GM23338 (cell line): ENCODE measurements at regions not wholly inside any gene's neighbourhood (a gene's known extent, or its start where the extent isn't known, plus 50 kb on each side); places are given as distances from the start of the nearest gene placed in this dataset.

Experiments
- ATAC-seq: fragments of 200-7000 bp; cut with Tn5 transposase; 3 replicates; pipeline ENCODE4 v1.9.1; 2020
- DNase-seq: peaks from one replicate; pipeline ENCODE4 v3.0.0-alpha.2; 2015; ENCODE audit warnings: low spot score
- H2AFZ ChIP-seq: fragments of 200-600 bp; sonication (generic); 2 replicates; pipeline ENCODE4 v1.8.0; 2016; ENCODE audit warnings: antibody characterized with exemption, mild to moderate bottlenecking, moderate library complexity
- H3F3A ChIP-seq: fragments of 200-600 bp; sonication (generic); replicated peaks from 2 replicates; pipeline ENCODE4 v1.8.0; 2017; ENCODE audit warnings: antibody characterized with exemption, mixed run types, low read depth
- H3K27ac ChIP-seq: fragments of 200-600 bp; sonication (generic); 2 replicates; pipeline ENCODE4 v1.6.1; 2016; ENCODE audit warnings: low read depth
- H3K27me3 ChIP-seq: fragments of 200-600 bp; sonication (generic); 2 replicates; pipeline ENCODE4 v1.8.0; 2016; ENCODE audit warnings: mild to moderate bottlenecking, mixed run types, moderate library complexity; ENCODE audit not compliant: insufficient read depth
- H3K36me3 ChIP-seq: fragments of 200-600 bp; sonication (generic); 2 replicates; pipeline ENCODE4 v1.8.0; 2016; ENCODE audit warnings: mild to moderate bottlenecking; ENCODE audit not compliant: insufficient read depth
- H3K4me1 ChIP-seq: fragments of 200-600 bp; sonication (generic); 2 replicates; pipeline ENCODE4 v1.8.0; 2016; ENCODE audit warnings: mild to moderate bottlenecking, moderate library complexity; ENCODE audit not compliant: insufficient read depth
- H3K4me2 ChIP-seq: fragments of 200-600 bp; sonication (generic); 2 replicates; pipeline ENCODE4 v1.7.1; 2017; ENCODE audit warnings: mixed run types
- H3K4me3 ChIP-seq: fragments of 200-600 bp; sonication (generic); 2 replicates; pipeline ENCODE4 v1.6.1; 2016; ENCODE audit warnings: mixed run types
- H3K79me2 ChIP-seq: fragments of 200-600 bp; sonication (generic); replicated peaks from 2 replicates; pipeline ENCODE4 v1.8.0; 2017; ENCODE audit warnings: mild to moderate bottlenecking; ENCODE audit not compliant: insufficient read depth
- H3K9me2 ChIP-seq: fragments of 200-600 bp; sonication (generic); 2 replicates; pipeline ENCODE4 v1.8.0; 2017; ENCODE audit not compliant: insufficient read depth
- H4K20me1 ChIP-seq: fragments of 200-600 bp; sonication (generic); replicated peaks from 2 replicates; pipeline ENCODE4 v1.8.0; 2017; ENCODE audit warnings: mild to moderate bottlenecking; ENCODE audit not compliant: insufficient read depth
- H3K27ac Mint-ChIP-seq: 2 replicates; pipeline ENCODE4 v1.8.0; 2020; ENCODE audit warnings: inconsistent platforms, mild to moderate bottlenecking, moderate library complexity, mixed read lengths
- H3K27me3 Mint-ChIP-seq: 3 replicates; pipeline ENCODE4 v1.8.0; 2022; ENCODE audit warnings: low read depth, mild to moderate bottlenecking, moderate library complexity, mixed read lengths, inconsistent platforms; ENCODE audit not compliant: insufficient read depth, poor library complexity
- H3K36me3 Mint-ChIP-seq: 3 replicates; pipeline ENCODE4 v1.8.0; 2021; ENCODE audit warnings: low read depth, mild to moderate bottlenecking, inconsistent platforms, moderate library complexity, mixed read lengths
- H3K4me1 Mint-ChIP-seq: 3 replicates; pipeline ENCODE4 v1.8.0; 2020; ENCODE audit warnings: mild to moderate bottlenecking, inconsistent platforms, mixed read lengths
- H3K4me3 Mint-ChIP-seq: 3 replicates; pipeline ENCODE4 v1.8.0; 2021; ENCODE audit warnings: moderate library complexity, mild to moderate bottlenecking, inconsistent platforms, mixed read lengths
- H3K9me3 Mint-ChIP-seq: 3 replicates; pipeline ENCODE4 v1.8.0; 2020; ENCODE audit warnings: moderate library complexity, mild to moderate bottlenecking, inconsistent platforms, mixed read lengths
- CREB1 ChIP-seq: fragments of 250-450 bp; sonication (Bioruptor Pico); IDR thresholded peaks from 2 replicates; pipeline ENCODE4 v1.5.0; 2020; ENCODE audit warnings: low read depth, mild to moderate bottlenecking, moderate library complexity
- CTCF ChIP-seq, 2 experiments: fragments of 200-600 bp in 1 of 2; sonication (generic) in 1 of 2; conservative IDR thresholded peaks; 2 replicates each; pipeline versions ENCODE4 v1.5.1 to v1.6.1; 2016 to 2017; ENCODE audit warnings: antibody characterized with exemption in 2 of 2, low read depth in 2 of 2, mild to moderate bottlenecking in 2 of 2, moderate library complexity in 1 of 2
- ETS1 ChIP-seq: IDR thresholded peaks from 2 replicates; pipeline ENCODE4 v1.6.1; 2016; ENCODE audit warnings: antibody characterized with exemption
- EZH2 ChIP-seq: fragments of 200-600 bp; sonication (generic); IDR thresholded peaks from one replicate; pipeline ENCODE4 v1.8.0; 2017; ENCODE audit warnings: antibody characterized with exemption, mild to moderate bottlenecking, low read depth; ENCODE audit not compliant: unreplicated experiment
- EZH2phosphoT487 ChIP-seq: fragments of 200-600 bp; sonication (generic); IDR thresholded peaks from one replicate; pipeline ENCODE4 v1.8.1; 2018; ENCODE audit warnings: antibody characterized with exemption; ENCODE audit not compliant: unreplicated experiment
- JUNB ChIP-seq: IDR thresholded peaks from one replicate; pipeline ENCODE4 v1.6.1; 2016; ENCODE audit warnings: antibody characterized with exemption; ENCODE audit not compliant: unreplicated experiment
- NANOG ChIP-seq: IDR thresholded peaks from 2 replicates; pipeline ENCODE4 v1.6.1; 2016; ENCODE audit warnings: antibody characterized with exemption, borderline replicate concordance
- POLR2AphosphoS5 ChIP-seq: IDR thresholded peaks from 2 replicates; pipeline ENCODE4 v1.6.1; 2016; ENCODE audit warnings: antibody characterized with exemption, low read depth
- REST ChIP-seq: IDR thresholded peaks from one replicate; pipeline ENCODE4 v1.6.1; 2018; ENCODE audit warnings: antibody characterized with exemption; ENCODE audit not compliant: unreplicated experiment
- STAT1 ChIP-seq: IDR thresholded peaks from one replicate; pipeline ENCODE4 v1.6.1; 2016; ENCODE audit warnings: antibody characterized with exemption; ENCODE audit not compliant: unreplicated experiment
- ZNF114 ChIP-seq: fragments of 250-450 bp; sonication (Bioruptor Pico); IDR thresholded peaks from 2 replicates; pipeline ENCODE4 v1.5.0; 2020; ENCODE audit warnings: mild to moderate bottlenecking, moderate library complexity
- ZNF331 ChIP-seq: fragments of 250-450 bp; sonication (Bioruptor Pico); IDR thresholded peaks from 2 replicates; pipeline ENCODE4 v1.5.0; 2020; ENCODE audit warnings: low read depth, mild to moderate bottlenecking, moderate library complexity
- ZNF462 ChIP-seq: fragments of 250-450 bp; sonication (Bioruptor Pico); IDR thresholded peaks from 2 replicates; pipeline ENCODE4 v1.5.0; 2020; ENCODE audit warnings: mild to moderate bottlenecking, moderate library complexity

- no peak for TF ChIP-seq NANOG
- TF ChIP-seq ZNF462 (CRISPR knock-in tag) = no peak
- no peak for TF ChIP-seq POLR2AphosphoS5
- no peak for TF ChIP-seq ZNF114 (CRISPR knock-in tag)
- no peak for TF ChIP-seq ZNF331
- no peak for TF ChIP-seq CTCF (conservative IDR thresholded peaks at IDR 0.05; ENCODE audit: low read depth in 2 of 2)
- no peak for TF ChIP-seq STAT1
- no peak for TF ChIP-seq CREB1 (CRISPR knock-in tag)
- TF ChIP-seq EZH2 = no peak
- TF ChIP-seq EZH2phosphoT487 = no peak
- no peak for TF ChIP-seq JUNB
- TF ChIP-seq REST = no peak
- no peak for TF ChIP-seq ETS1
- ATAC-seq = no peak
- H3K27ac Mint-ChIP-seq = no peak overlapping the region
- no peaks in the 10 kb centered on the region for H3K36me3 ChIP-seq
- H3K9me2 ChIP-seq = no peaks in the 10 kb centered on the region
- no peaks in the 10 kb centered on the region for H4K20me1 ChIP-seq
- no peak overlapping the region for H2AFZ ChIP-seq
- no peak for DNase-seq
- H3K4me3 ChIP-seq = no peak overlapping the region
- H3K4me3 Mint-ChIP-seq = no peak overlapping the region
- no peak overlapping the region for H3K27ac ChIP-seq
- no peaks in the 10 kb centered on the region for H3K27me3 Mint-ChIP-seq
- peaks cover 2% of the 10 kb centered on the region; the same call in 1 of the 3 replicates for H3K4me1 Mint-ChIP-seq
- H3K4me2 ChIP-seq = no peak overlapping the region
- H3K9me3 Mint-ChIP-seq = no peaks in the 10 kb centered on the region
- no peaks in the 10 kb centered on the region for H3K36me3 Mint-ChIP-seq
- no peaks in the 10 kb centered on the region for H3K4me1 ChIP-seq
- H3K79me2 ChIP-seq = no peaks in the 10 kb centered on the region
- H3K27me3 ChIP-seq = no peaks in the 10 kb centered on the region
- H3F3A ChIP-seq = no peaks in the 10 kb centered on the region
Measured at GRCh38 chr3:83895892-83896291, 1062.9 kb upstream of the CADM2 start.
